Neural cell (in vitro differentiated cells): ENCODE measurements at regions not wholly inside any gene's neighbourhood (a gene's known extent, or its start where the extent isn't known, plus 50 kb on each side); places are given as distances from the start of the nearest gene placed in this dataset.

Experiments
- H2AFZ ChIP-seq: fragments of 200-600, 300-800 bp; sonication (generic), shearing (Covaris generic); 2 replicates; pipeline ENCODE4 v1.6.0; 2014; ENCODE audit warnings: low read depth, mild to moderate bottlenecking, antibody characterized with exemption, low read length, moderate library complexity
- H3F3A ChIP-seq: fragments of 200-600 bp; shearing (Covaris generic); 2 replicates; pipeline ENCODE4 v1.6.1; 2016; ENCODE audit warnings: mild to moderate bottlenecking, moderate library complexity, mixed read lengths, antibody characterized with exemption, low read length; ENCODE audit not compliant: insufficient read depth, poor library complexity, severe bottlenecking
- H3K27ac ChIP-seq: fragments of 200-600, 300-800 bp; sonication (generic), shearing (Covaris generic); 2 replicates; pipeline ENCODE4 v1.5.1; 2014; ENCODE audit warnings: mild to moderate bottlenecking, low read length, moderate library complexity
- H3K27me3 ChIP-seq: fragments of 300-800, 200-600 bp; sonication (generic), shearing (Covaris generic); 2 replicates; pipeline ENCODE4 v1.6.0; 2014; ENCODE audit warnings: mild to moderate bottlenecking, low read depth, low read length, moderate library complexity; ENCODE audit not compliant: insufficient read depth
- H3K36me3 ChIP-seq: fragments of 300-800, 200-600 bp; sonication (generic), shearing (Covaris generic); 2 replicates; pipeline ENCODE4 v1.5.1; 2014; ENCODE audit warnings: mild to moderate bottlenecking, antibody characterized with exemption, low read length, moderate library complexity; ENCODE audit not compliant: insufficient read depth
- H3K4me2 ChIP-seq: fragments of 300-800, 200-600 bp; sonication (generic), shearing (Covaris generic); 2 replicates; pipeline ENCODE4 v1.6.0; 2014; ENCODE audit warnings: mild to moderate bottlenecking, low read length
- H3K4me3 ChIP-seq: fragments of 300-800, 200-600 bp; sonication (generic), shearing (Covaris generic); 2 replicates; pipeline ENCODE4 v1.5.1; 2014; ENCODE audit warnings: mild to moderate bottlenecking, low read length, moderate library complexity
- H3K79me2 ChIP-seq: fragments of 200-600 bp; shearing (Covaris generic); replicated peaks from 2 replicates; pipeline ENCODE4 v1.6.0; 2014; ENCODE audit warnings: mild to moderate bottlenecking, low read length, moderate library complexity; ENCODE audit not compliant: insufficient read depth
- H3K9ac ChIP-seq: fragments of 300-800, 200-600 bp; sonication (generic), shearing (Covaris generic); 2 replicates; pipeline ENCODE4 v1.6.1; 2016; ENCODE audit warnings: mild to moderate bottlenecking, low read length, mixed read lengths
- H3K9me2 ChIP-seq: fragments of 200-600 bp; shearing (Covaris generic); 2 replicates; pipeline ENCODE4 v1.6.1; 2016; ENCODE audit warnings: mild to moderate bottlenecking, low read length, mixed read lengths; ENCODE audit not compliant: insufficient read depth
- H3K9me3 ChIP-seq: fragments of 200-600, 300-800 bp; sonication (generic), shearing (Covaris generic); 2 replicates; pipeline ENCODE4 v1.6.1; 2016; ENCODE audit warnings: mild to moderate bottlenecking, mixed run types, low read length, moderate library complexity, mixed read lengths
- H4K20me1 ChIP-seq: fragments of 200-600 bp; shearing (Covaris generic); 2 replicates; pipeline ENCODE4 v1.6.1; 2016; ENCODE audit warnings: mild to moderate bottlenecking, mixed run types; ENCODE audit not compliant: insufficient read depth
- CTCF ChIP-seq: fragments of 450-650 bp; IDR thresholded peaks from 2 replicates; pipeline ENCODE4 v1.5.1; 2014; ENCODE audit warnings: antibody characterized with exemption, mild to moderate bottlenecking, moderate library complexity; ENCODE audit not compliant: poor library complexity, severe bottlenecking
- EP300 ChIP-seq: fragments of 450-650 bp; conservative IDR thresholded peaks from 2 replicates; pipeline ENCODE4 v1.6.1; 2014; ENCODE audit warnings: antibody characterized with exemption, mild to moderate bottlenecking, moderate library complexity; ENCODE audit not compliant: poor library complexity, severe bottlenecking
- EZH2 ChIP-seq: fragments of 200-600, 300-800 bp; shearing (Covaris generic), sonication (generic); IDR thresholded peaks from 2 replicates; pipeline ENCODE4 v1.6.1; 2014; ENCODE audit warnings: antibody characterized with exemption, low read length, borderline replicate concordance, mild to moderate bottlenecking; ENCODE audit not compliant: insufficient read depth, poor library complexity, severe bottlenecking
- MXI1 ChIP-seq: fragments of 450-650 bp; conservative IDR thresholded peaks from 2 replicates; pipeline ENCODE4 v1.6.1; 2014; ENCODE audit warnings: antibody characterized with exemption, mild to moderate bottlenecking; ENCODE audit not compliant: poor library complexity, severe bottlenecking
- POLR2AphosphoS5 ChIP-seq: IDR thresholded peaks from 2 replicates; pipeline ENCODE4 v1.6.1; 2012
- RAD21 ChIP-seq: fragments of 450-650 bp; conservative IDR thresholded peaks from 2 replicates; pipeline ENCODE4 v1.6.1; 2014; ENCODE audit warnings: antibody characterized with exemption, mild to moderate bottlenecking, moderate library complexity
- REST ChIP-seq: IDR thresholded peaks from 2 replicates; pipeline ENCODE4 v1.6.1; 2012; ENCODE audit warnings: borderline replicate concordance
- SMC3 ChIP-seq: fragments of 450-650 bp; conservative IDR thresholded peaks from 2 replicates; pipeline ENCODE4 v1.6.1; 2014; ENCODE audit warnings: antibody characterized with exemption, mild to moderate bottlenecking, moderate library complexity; ENCODE audit not compliant: poor library complexity

GRCh38 chr16:5506021-5506420, 408.4 kb upstream of the EEF2KMT start:
- Histone ChIP-seq H2AFZ (no peak overlapping the region), H3K4me3 (no peak overlapping the region), H3K9me3 (no peaks in the 10 kb centered on the region), H4K20me1 (no peaks in the 10 kb centered on the region), H3K9ac (no peak overlapping the region), H3K79me2 (no peaks in the 10 kb centered on the region), H3K27me3 (no peaks in the 10 kb centered on the region), H3K27ac (no peak overlapping the region), H3K36me3 (no peaks in the 10 kb centered on the region), H3F3A (no peaks in the 10 kb centered on the region), H3K9me2 (no peaks in the 10 kb centered on the region), H3K4me2 (no peak overlapping the region)
- TF ChIP-seq REST: no peak
- TF ChIP-seq EP300: no peak
- TF ChIP-seq EZH2: no peak
- TF ChIP-seq RAD21: no peak
- TF ChIP-seq CTCF: no peak
- TF ChIP-seq SMC3: no peak

- Histone ChIP-seq H3K9ac (no peak overlapping the region), H3K36me3 (no peaks in the 10 kb centered on the region), H3K27ac (no peak overlapping the region), H3K4me2 (no peak overlapping the region), H3K4me3 (no peak overlapping the region), H3K9me2 (no peaks in the 10 kb centered on the region), H2AFZ (no peak overlapping the region), H4K20me1 (no peaks in the 10 kb centered on the region), H3K79me2 (no peaks in the 10 kb centered on the region), H3K9me3 (no peaks in the 10 kb centered on the region), H3K27me3 (no peaks in the 10 kb centered on the region), H3F3A (no peaks in the 10 kb centered on the region)
- TF ChIP-seq SMC3: peak; percentile 73
- TF ChIP-seq CTCF: peak; percentile 60
- peak; percentile 66 for TF ChIP-seq RAD21
- TF ChIP-seq MXI1: no peak
- no peak for TF ChIP-seq EZH2
- TF ChIP-seq POLR2AphosphoS5: no peak
These were observed 407.7 kb upstream of the EEF2KMT start for GRCh38 chr16:5505091-5505887.
